ENCODE measurements at regions not wholly inside any gene's neighbourhood (a gene's known extent, or its start where the extent isn't known, plus 50 kb on each side); places are given as distances from the start of the nearest gene placed in this dataset.

GRCh38 chr2:129233751-129234406 lies 745.6 kb upstream of the RAB6C start:
- peak; percentile 13 for DNase-seq (ENCODE audit: low read depth, low spot score)

GRCh38 chr2:129236601-129237000 lies 742.9 kb upstream of the RAB6C start:
- no peak for DNase-seq (ENCODE audit: low read depth, low spot score)

- DNase-seq (ENCODE audit: low read depth, low spot score) = no peak
Measured at GRCh38 chr2:129237966-129238725, 741.3 kb upstream of the RAB6C start.

GRCh38 chr2:129239141-129239540 lies 740.3 kb upstream of the RAB6C start:
- DNase-seq (ENCODE audit: low read depth, low spot score) = no peak

- no peak for DNase-seq (ENCODE audit: low read depth, low spot score)
Measured at GRCh38 chr2:129240061-129240460, 739.4 kb upstream of the RAB6C start.

- DNase-seq (ENCODE audit: low read depth, low spot score) = no peak
Measured at GRCh38 chr2:129242269-129242668, 737.2 kb upstream of the RAB6C start.

- no peak for DNase-seq (ENCODE audit: low read depth, low spot score)
Measured at GRCh38 chr2:129247751-129248150, 731.7 kb upstream of the RAB6C start.

- no peak for DNase-seq (ENCODE audit: low read depth, low spot score)
Measured at GRCh38 chr2:129248198-129248597, 731.3 kb upstream of the RAB6C start.

GRCh38 chr2:129252781-129253460 lies 726.5 kb upstream of the RAB6C start:
- DNase-seq (ENCODE audit: low read depth, low spot score) = no peak

GRCh38 chr2:129253461-129253812 lies 726.0 kb upstream of the RAB6C start:
- DNase-seq (ENCODE audit: low read depth, low spot score) = peak; percentile 27

GRCh38 chr2:129254718-129255117 lies 724.7 kb upstream of the RAB6C start:
- no peak for DNase-seq (ENCODE audit: low read depth, low spot score)

GRCh38 chr2:129255610-129256313 lies 723.7 kb upstream of the RAB6C start:
- no peak for DNase-seq (ENCODE audit: low read depth, low spot score)

- no peak for DNase-seq (ENCODE audit: low read depth, low spot score)
Measured at GRCh38 chr2:129256642-129257041, 722.8 kb upstream of the RAB6C start.

GRCh38 chr2:129262934-129263333 lies 716.5 kb upstream of the RAB6C start:
- no peak for DNase-seq (ENCODE audit: low read depth, low spot score)

GRCh38 chr2:129263939-129264338 lies 715.5 kb upstream of the RAB6C start:
- DNase-seq (ENCODE audit: low read depth, low spot score) = no peak

- DNase-seq (ENCODE audit: low read depth, low spot score) = no peak
Measured at GRCh38 chr2:129267559-129267958, 711.9 kb upstream of the RAB6C start.

GRCh38 chr2:129273266-129274037 lies 706.0 kb upstream of the RAB6C start:
- DNase-seq (ENCODE audit: low read depth, low spot score) = no peak

- DNase-seq (ENCODE audit: low read depth, low spot score) = no peak
Measured at GRCh38 chr2:129274038-129274415, 705.4 kb upstream of the RAB6C start.

GRCh38 chr2:129274918-129275317 lies 704.5 kb upstream of the RAB6C start:
- no peak for DNase-seq (ENCODE audit: low read depth, low spot score)

GRCh38 chr2:129275706-129276105 lies 703.8 kb upstream of the RAB6C start:
- no peak for DNase-seq (ENCODE audit: low read depth, low spot score)

- DNase-seq (ENCODE audit: low read depth, low spot score) = no peak
Measured at GRCh38 chr2:129276978-129277584, 702.4 kb upstream of the RAB6C start.
